ENCODE measurements at regions not wholly inside any gene's neighbourhood (a gene's known extent, or its start where the extent isn't known, plus 50 kb on each side); places are given as distances from the start of the nearest gene placed in this dataset.

GRCh38 chrX:69051901-69052300 lies 113.4 kb downstream of the PJA1 start:
- no peak overlapping the region for H2BK20ac ChIP-seq (ENCODE audit: low read depth, low read length)
- no peak overlapping the region for H3K27ac ChIP-seq (ENCODE audit: insufficient read depth, low read length)
- H2BK15ac ChIP-seq (ENCODE audit: low read depth, low read length), result no peak overlapping the region
- no peak overlapping the region for H2AK5ac ChIP-seq (ENCODE audit: low read depth, low read length)
- no peaks in the 10 kb centered on the region for H3K79me1 ChIP-seq (ENCODE audit: low read depth in 1 of 2, low read length in 2 of 2)
- no peak for ATAC-seq (ENCODE audit: low read depth)
- no peak overlapping the region for H4K8ac ChIP-seq (ENCODE audit: low read depth in 2 of 2, low read length in 2 of 2)
- H4K20me1 ChIP-seq (ENCODE audit: insufficient read depth, low read length), result no peaks in the 10 kb centered on the region
- no peak overlapping the region for H3K4me2 ChIP-seq (ENCODE audit: low read depth, low read length)
- no peak overlapping the region for H4K5ac ChIP-seq (ENCODE audit: low read depth, low read length)
- intact Hi-C loops (cut with micrococcal nuclease), result no loop called here
- DNase-seq, result no peak
- H4K91ac ChIP-seq (ENCODE audit: insufficient read depth, low read depth, low read length), result no peak overlapping the region
- no peak overlapping the region for H2AK9ac ChIP-seq (replicated peaks; ENCODE audit: low read depth, low read length, poor library complexity)
- H3K36me3 ChIP-seq (ENCODE audit: control insufficient read depth, insufficient read depth, low read length), result no peaks in the 10 kb centered on the region
- TF ChIP-seq RAD21 (IDR thresholded peaks at IDR 0.05; ENCODE audit: low read length) (no peak), BHLHE40 (IDR thresholded peaks at IDR 0.05; ENCODE audit: low read depth, low read length) (no peak), RFX5 (IDR thresholded peaks at IDR 0.05; ENCODE audit: low read depth, low read length) (no peak), USF2 (IDR thresholded peaks at IDR 0.05; ENCODE audit: low read depth, low read length) (no peak)
- no peak overlapping the region for H3K23ac ChIP-seq (ENCODE audit: low read depth, low read length)
- H3K4ac ChIP-seq (ENCODE audit: low read depth, low read length), result no peak overlapping the region
- no peaks in the 10 kb centered on the region for H3K4me1 ChIP-seq (ENCODE audit: control insufficient read depth, insufficient read depth, low read length)
- no peak overlapping the region for H2BK120ac ChIP-seq (ENCODE audit: low read depth, low read length)
- dilution Hi-C loops (cut with HindIII; ENCODE audit: low sequenced_read_pairs, unreplicated experiment), result no loop called here
- peaks cover 32% of the 10 kb centered on the region for H3K27me3 ChIP-seq (ENCODE audit: control insufficient read depth, insufficient read depth, low read length)
- no peak overlapping the region for H3K9ac ChIP-seq (ENCODE audit: low read depth, low read length)
- in situ Hi-C loops (cut with MboI; ENCODE audit: low sequenced_read_pairs), result no loop called here
- H3K56ac ChIP-seq (ENCODE audit: extremely low read depth, insufficient read depth, low read length), result no peak overlapping the region
- no CpG with 5 or more reads among the region's 3 CpGs for WGBS, 2 experiments (ENCODE audit: extremely low coverage in 2 of 2, insufficient read length in 1 of 2)
- no peaks in the 10 kb centered on the region for H3K9me1 ChIP-seq (ENCODE audit: insufficient read depth, low read length)
- no TSS peak for BruUV-seq (replicated peaks)
- H2AFZ ChIP-seq (replicated peaks; ENCODE audit: low read length, poor library complexity), result no peak overlapping the region
- CTCF ChIA-PET, result no interaction called here
- POLR2A ChIA-PET (ENCODE audit: unreplicated experiment), result no interaction called here
- no peak overlapping the region for H2BK5ac ChIP-seq (ENCODE audit: low read depth, low read length, poor library complexity, severe bottlenecking)
- no peak overlapping the region for H3K18ac ChIP-seq (ENCODE audit: low read depth, low read length)
- no peak overlapping the region for H3K14ac ChIP-seq (replicated peaks; ENCODE audit: low read depth, low read length)
- H3K9me3 ChIP-seq (ENCODE audit: control insufficient read depth, insufficient read depth, low read length), result peaks cover 5% of the 10 kb centered on the region; the same call in 1 of the 2 replicates
- no peak overlapping the region for H3K4me3 ChIP-seq (ENCODE audit: insufficient read depth, low read depth, low read length)

Measured in IMR-90 (cell line).